A673 (cell line): ENCODE measurements at regions not wholly inside any gene's neighbourhood (a gene's known extent, or its start where the extent isn't known, plus 50 kb on each side); places are given as distances from the start of the nearest gene placed in this dataset.

ENCODE experiments used
- BruUV-seq: library from RNA; stranded (reverse); fragments of 400-500 nt; replicated peaks from 2 replicates; lab custom pipeline; 2021; lab: Mats Ljungman, UMichigan
- CTCF ChIA-PET: fragments of 300-600 bp; sonication (Branson Sonifier 250); formaldehyde crosslinking; loops from one replicate; lab custom pipeline; 2022; ENCODE audit warnings: antibody characterized with exemption; lab: Charles Lee
- POLR2A ChIA-PET: fragments of 300-600 bp; sonication (Branson Sonifier 250); formaldehyde crosslinking; loops from one replicate; lab custom pipeline; 2022; ENCODE audit warnings: antibody characterized with exemption; ENCODE audit not compliant: low non-redundant PET; lab: Charles Lee
- DNase-seq: peaks from one replicate; pipeline ENCODE4 v3.0.0-alpha.2; 2015; ENCODE audit warnings: low spot score
- H3K27ac ChIP-seq: fragments of 200-600 bp; sonication (generic); 2 replicates; pipeline ENCODE4 v1.5.1; 2016; ENCODE audit warnings: mixed run types, low read depth, mild to moderate bottlenecking, mixed read lengths, antibody characterized with exemption, low read length; ENCODE audit not compliant: poor library complexity, severe bottlenecking
- H3K27me3 ChIP-seq: fragments of 200-600 bp; sonication (generic); replicated peaks from 2 replicates; pipeline ENCODE4 v1.6.1; 2017; ENCODE audit warnings: mixed run types, low read depth, mild to moderate bottlenecking, mixed read lengths, antibody characterized with exemption, low read length; ENCODE audit not compliant: insufficient read depth, poor library complexity
- H3K36me3 ChIP-seq: fragments of 200-600 bp; sonication (generic); 2 replicates; pipeline ENCODE4 v1.6.1; 2016; ENCODE audit warnings: mixed run types, mild to moderate bottlenecking, mixed read lengths, antibody characterized with exemption, low read length; ENCODE audit not compliant: insufficient read depth, poor library complexity, severe bottlenecking
- H3K4me1 ChIP-seq: fragments of 200-600 bp; sonication (generic); 2 replicates; pipeline ENCODE4 v1.6.1; 2017; ENCODE audit warnings: mixed run types, mild to moderate bottlenecking, mixed read lengths, antibody characterized with exemption, low read length; ENCODE audit not compliant: insufficient read depth, poor library complexity, severe bottlenecking
- H3K4me3 ChIP-seq: fragments of 200-600 bp; sonication (generic); 2 replicates; pipeline ENCODE4 v1.5.1; 2016; ENCODE audit warnings: low read depth, mixed run types, mild to moderate bottlenecking, mixed read lengths, low read length; ENCODE audit not compliant: poor library complexity, severe bottlenecking
- H3K9me3 ChIP-seq: fragments of 200-600 bp; sonication (generic); 2 replicates; pipeline ENCODE4 v1.6.1; 2016; ENCODE audit warnings: mixed run types, low read depth, mild to moderate bottlenecking, mixed read lengths, antibody characterized with exemption, low read length; ENCODE audit not compliant: poor library complexity, severe bottlenecking
- CTCF ChIP-seq: fragments of 300-800, 200-600 bp; sonication (generic); conservative IDR thresholded peaks from 2 replicates; pipeline ENCODE4 v1.5.1; 2017; ENCODE audit warnings: low read depth, mild to moderate bottlenecking, antibody characterized with exemption, low read length, moderate library complexity, mixed read lengths
- EZH2 ChIP-seq: fragments of 200-600 bp; sonication (generic); IDR thresholded peaks from 2 replicates; pipeline ENCODE4 v1.6.1; 2017; ENCODE audit warnings: borderline replicate concordance, low read depth, mild to moderate bottlenecking, mixed read lengths, antibody characterized with exemption, low read length; ENCODE audit not compliant: poor library complexity, severe bottlenecking
- intact Hi-C: fragments of 100-400 bp; cut with micrococcal nuclease; formaldehyde crosslinking; loops from one replicate; pipeline ENCODE4 v1.10.0; 2022; ENCODE audit not compliant: unreplicated experiment

GRCh38 chr2:122231296-122231695 lies 475.8 kb downstream of the TSN start:
- ChIA-PET POLR2A (no interaction called here), CTCF (no interaction called here)
- no peak overlapping the region for H3K4me3 ChIP-seq
- no peaks in the 10 kb centered on the region for H3K36me3 ChIP-seq
- no peak for DNase-seq
- TF ChIP-seq CTCF (no peak), EZH2 (no peak)
- intact Hi-C loops: no loop called here
- H3K4me1 ChIP-seq: no peaks in the 10 kb centered on the region
- H3K9me3 ChIP-seq: no peaks in the 10 kb centered on the region
- BruUV-seq: no TSS peak
- no peak overlapping the region for H3K27ac ChIP-seq
- no peaks in the 10 kb centered on the region for H3K27me3 ChIP-seq

DNA sequence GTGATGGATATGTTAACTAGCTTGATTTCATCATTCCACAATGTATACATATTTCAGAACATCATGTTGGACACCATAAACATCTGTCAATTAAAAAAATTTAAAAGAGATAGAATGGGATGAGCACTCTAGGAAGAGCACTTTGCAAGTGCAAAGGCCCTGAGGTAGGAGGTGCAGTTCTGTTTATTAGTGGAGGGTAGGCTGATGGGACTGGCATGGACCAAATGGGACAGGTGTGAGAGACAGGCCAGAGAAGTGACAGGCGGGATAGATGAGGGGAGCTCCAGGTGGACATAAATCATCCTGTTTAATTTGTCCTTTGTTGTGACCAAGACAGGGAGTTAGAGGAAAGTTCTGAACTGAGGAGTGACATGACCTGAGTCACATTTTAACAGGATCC lies 477.9 kb downstream of the TSN start:
- ChIA-PET CTCF (no interaction called here), POLR2A (no interaction called here)
- BruUV-seq: no TSS peak
- no peak overlapping the region for H3K4me3 ChIP-seq
- H3K27me3 ChIP-seq: no peaks in the 10 kb centered on the region
- no peak for DNase-seq
- intact Hi-C loops: no loop called here
- peaks cover 17% of the 10 kb centered on the region for H3K4me1 ChIP-seq
- no peak overlapping the region for H3K27ac ChIP-seq
- no peaks in the 10 kb centered on the region for H3K9me3 ChIP-seq
- TF ChIP-seq EZH2: no peak
- no peak for TF ChIP-seq CTCF
- H3K36me3 ChIP-seq: no peaks in the 10 kb centered on the region

GRCh38 chr2:122236152-122236874 lies 480.9 kb downstream of the TSN start:
- BruUV-seq: no TSS peak
- H3K4me1 ChIP-seq: peaks cover 17% of the 10 kb centered on the region
- POLR2A ChIA-PET: no interaction called here
- H3K27me3 ChIP-seq: no peaks in the 10 kb centered on the region
- TF ChIP-seq EZH2: no peak
- no peak for TF ChIP-seq CTCF
- no peaks in the 10 kb centered on the region for H3K9me3 ChIP-seq
- no peak overlapping the region for H3K4me3 ChIP-seq
- intact Hi-C loops: no loop called here
- CTCF ChIA-PET: no interaction called here
- H3K27ac ChIP-seq: no peak overlapping the region
- peak; percentile 64 for DNase-seq
- H3K36me3 ChIP-seq: no peaks in the 10 kb centered on the region
